HG02763 (cell line): ENCODE measurements at regions not wholly inside any gene's neighbourhood (a gene's known extent, or its start where the extent isn't known, plus 50 kb on each side); places are given as distances from the start of the nearest gene placed in this dataset.

Source experiments
- ATAC-seq: cut with Tn5 transposase; IDR thresholded peaks from one replicate; pipeline ENCODE4 v1.9.1; 2021; ENCODE audit warnings: mild to moderate bottlenecking, moderate library complexity; ENCODE audit not compliant: unreplicated experiment

- no peak for ATAC-seq
Measured at GRCh38 chr10:78740976-78741915, 327.5 kb upstream of the ZMIZ1 start.

- no peak for ATAC-seq
Measured at GRCh38 chr10:78742406-78742729, 326.4 kb upstream of the ZMIZ1 start.

GRCh38 chr10:78742730-78743615, 325.8 kb upstream of the ZMIZ1 start:
- no peak for ATAC-seq

GRCh38 chr10:78744056-78744455, 324.7 kb upstream of the ZMIZ1 start:
- ATAC-seq = no peak

- no peak for ATAC-seq
Measured at GRCh38 chr10:78744491-78745090, 324.2 kb upstream of the ZMIZ1 start.

- no peak for ATAC-seq
Measured at GRCh38 chr10:78745441-78745840, 323.3 kb upstream of the ZMIZ1 start.

DNA sequence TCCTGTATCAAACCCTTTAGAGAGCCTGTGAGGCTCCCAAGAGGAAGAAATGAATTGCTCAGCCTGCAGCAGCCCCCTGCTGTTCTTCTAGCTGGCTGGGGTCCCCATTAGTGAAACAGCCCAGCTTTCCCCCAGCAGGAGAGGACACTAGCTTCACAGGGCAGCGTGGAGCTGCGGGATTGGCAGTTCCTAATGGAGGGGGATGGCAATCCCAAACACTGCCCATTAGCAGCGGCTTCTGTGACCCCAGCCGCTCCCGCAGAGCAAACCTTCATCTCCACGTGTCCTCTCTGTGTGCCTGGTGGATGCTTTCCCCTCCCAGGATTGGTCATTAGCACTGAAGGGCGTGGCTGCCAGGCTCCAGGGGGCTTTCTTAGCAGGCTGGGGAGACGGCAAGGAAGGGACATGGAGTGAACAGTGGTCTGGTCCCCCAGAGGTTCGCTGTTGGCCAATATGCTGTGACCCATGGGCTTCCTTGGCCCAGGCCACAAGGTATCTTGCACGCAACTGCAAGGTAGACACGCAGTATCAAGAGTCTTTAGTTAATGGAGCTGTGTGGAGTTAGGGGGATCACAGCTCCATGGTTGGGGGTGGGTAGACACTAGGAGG, 322.5 kb upstream of the ZMIZ1 start:
- ATAC-seq = no peak

- no peak for ATAC-seq
Measured at GRCh38 chr10:78747401-78748234, 321.1 kb upstream of the ZMIZ1 start.

DNA sequence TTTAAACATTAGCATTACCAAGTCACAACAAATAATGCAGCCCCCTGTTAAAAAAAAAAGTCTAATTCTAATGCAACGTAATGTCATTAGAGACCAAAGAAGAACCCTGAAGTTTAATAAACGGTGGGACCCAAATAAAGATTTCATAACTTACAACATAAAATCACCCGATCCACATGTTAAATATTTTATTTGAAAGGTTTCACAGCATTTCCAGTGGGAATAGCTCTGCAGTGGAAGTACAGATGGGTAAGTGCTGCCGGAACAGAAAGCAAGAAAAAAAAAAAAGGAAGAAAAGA, 320.6 kb upstream of the ZMIZ1 start:
- ATAC-seq = no peak

- ATAC-seq = no peak
Measured at GRCh38 chr10:78749200-78749599, 319.6 kb upstream of the ZMIZ1 start.

DNA sequence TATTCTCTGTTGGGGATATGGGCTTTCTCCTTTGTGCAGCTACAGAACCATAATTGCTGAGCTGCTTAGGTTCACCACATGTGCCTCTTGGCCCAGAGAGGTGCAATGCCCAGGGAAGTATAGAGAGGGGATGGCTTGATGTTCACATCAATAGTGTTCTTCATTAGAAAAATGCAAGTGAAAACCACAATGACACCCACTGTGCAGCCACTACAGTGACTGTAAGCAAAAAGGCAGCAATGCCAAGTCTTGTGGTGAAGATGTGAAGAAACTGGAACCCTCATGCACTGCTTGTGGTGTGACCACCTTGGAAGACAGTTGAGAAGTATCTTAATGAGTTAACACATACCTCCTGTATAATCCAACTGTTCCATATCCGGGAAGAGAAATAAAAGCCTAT, 318.9 kb upstream of the ZMIZ1 start:
- no peak for ATAC-seq

GRCh38 chr10:78750418-78750817, 318.3 kb upstream of the ZMIZ1 start:
- ATAC-seq = no peak

- ATAC-seq = no peak
Measured at GRCh38 chr10:78751716-78752115, 317.1 kb upstream of the ZMIZ1 start.

- ATAC-seq = no peak
Measured at GRCh38 chr10:78752221-78752620, 316.5 kb upstream of the ZMIZ1 start.

GRCh38 chr10:78752708-78753107, 316.1 kb upstream of the ZMIZ1 start:
- ATAC-seq = no peak

DNA sequence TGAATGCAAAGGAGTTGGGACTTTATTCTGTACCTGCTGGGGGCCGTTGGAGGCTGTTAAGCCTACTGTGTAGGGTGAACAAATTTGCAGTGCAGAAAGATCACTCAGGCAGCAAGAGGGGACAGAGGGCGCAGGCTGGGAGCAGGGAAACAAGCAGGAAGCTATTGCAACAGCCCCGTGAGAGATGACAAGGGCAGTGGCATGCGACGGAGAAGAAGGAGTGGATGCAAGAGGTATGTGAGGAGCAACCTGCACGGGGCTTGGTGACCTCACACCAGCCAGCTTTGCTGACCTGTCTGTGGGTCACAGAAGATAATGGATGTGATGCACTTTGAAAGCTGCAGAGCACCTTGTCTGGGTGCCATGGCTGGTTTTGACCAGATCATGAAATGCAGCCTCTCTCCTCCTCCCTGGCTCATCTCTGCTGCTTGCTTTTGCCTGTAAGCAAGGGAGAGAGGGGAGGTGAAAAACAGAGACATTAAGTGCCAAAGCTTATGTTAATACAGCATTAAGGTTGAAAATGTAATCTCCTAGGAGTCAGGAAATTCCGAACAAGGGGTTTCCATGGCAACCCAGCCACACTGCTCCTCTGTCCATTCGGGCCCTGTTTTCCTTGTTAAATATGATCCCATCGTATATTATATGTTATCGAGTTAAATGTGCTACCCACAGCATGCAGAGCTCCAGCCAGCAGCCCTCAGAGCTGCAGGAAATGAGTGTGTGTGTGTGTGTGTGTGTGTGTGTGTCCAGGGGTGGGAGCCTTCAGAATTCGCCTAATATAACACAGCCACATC, 314.3 kb upstream of the ZMIZ1 start:
- no peak for ATAC-seq

- ATAC-seq = no peak
Measured at GRCh38 chr10:78755063-78755701, 313.6 kb upstream of the ZMIZ1 start.

- no peak for ATAC-seq
Measured at GRCh38 chr10:78755877-78756455, 312.8 kb upstream of the ZMIZ1 start.
